ENCODE measurements at regions not wholly inside any gene's neighbourhood (a gene's known extent, or its start where the extent isn't known, plus 50 kb on each side); places are given as distances from the start of the nearest gene placed in this dataset.
"Not testable (repeated sequence)": the region's sequence is repeated elsewhere in the genome, so short reads cannot be mapped to it uniquely, and the experiment has no call there.

DNA sequence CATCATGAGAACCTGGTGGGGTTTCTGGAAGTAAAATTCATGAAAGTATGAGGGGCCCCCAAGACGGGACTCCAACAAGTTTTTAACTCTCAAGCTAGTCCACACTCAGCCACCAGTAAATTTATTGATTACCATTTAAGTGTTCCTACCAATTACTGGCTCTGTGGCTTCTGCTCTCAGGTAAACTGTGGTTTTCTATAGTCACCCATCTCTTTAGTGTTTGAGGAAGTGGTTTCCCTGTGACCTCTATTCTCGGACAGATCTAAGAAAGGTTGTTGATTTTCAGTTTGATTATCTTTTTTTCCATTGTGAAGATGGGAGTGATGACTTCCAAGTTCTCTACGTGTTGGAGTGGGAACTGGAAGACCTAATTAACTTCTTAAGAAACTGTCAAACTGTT is 869.6 kb downstream of the CDY1 start:
- DNase-seq (ENCODE audit: low spot score): not testable (repeated sequence)

DNA sequence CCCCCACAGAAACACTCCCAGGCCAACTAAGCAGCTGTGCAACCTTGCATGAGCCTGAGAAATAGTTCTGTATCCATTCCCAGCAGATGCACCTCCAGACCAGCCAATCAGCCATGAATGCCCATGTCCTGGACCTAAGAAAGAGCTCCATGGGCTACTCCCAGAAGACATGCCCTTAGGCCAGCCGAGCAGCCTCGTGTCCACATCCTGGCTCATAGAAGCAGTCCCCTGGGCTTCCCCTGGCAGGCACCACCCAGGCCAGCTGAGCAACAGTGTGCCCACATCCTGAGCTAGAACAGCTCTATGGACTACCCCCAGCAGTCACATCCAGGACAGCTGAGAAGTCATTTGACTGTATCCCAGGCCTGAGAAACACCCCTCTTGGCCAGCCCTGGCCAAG is 899.5 kb downstream of the CDY1 start:
- not testable (repeated sequence) for DNase-seq (ENCODE audit: low spot score)

DNA sequence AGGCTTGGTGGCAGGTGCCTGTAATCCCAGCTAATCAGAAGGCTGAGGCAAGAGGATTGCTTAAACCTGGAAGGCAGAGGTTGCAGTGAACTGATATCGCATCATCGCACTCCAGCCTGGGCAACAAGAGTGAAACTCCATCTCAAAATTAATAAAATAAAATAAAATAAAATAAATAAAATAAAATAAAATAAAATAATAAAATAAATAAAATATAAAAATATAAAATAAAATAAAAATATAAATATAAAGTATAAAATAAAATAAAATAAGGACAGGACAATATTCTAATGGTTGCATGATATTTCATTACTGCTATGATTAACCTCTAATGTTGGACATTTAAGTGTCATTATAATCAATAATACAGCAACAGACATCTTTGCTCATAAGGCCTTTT is 933.1 kb downstream of the CDY1 start:
- DNase-seq (ENCODE audit: low spot score): no peak

DNA sequence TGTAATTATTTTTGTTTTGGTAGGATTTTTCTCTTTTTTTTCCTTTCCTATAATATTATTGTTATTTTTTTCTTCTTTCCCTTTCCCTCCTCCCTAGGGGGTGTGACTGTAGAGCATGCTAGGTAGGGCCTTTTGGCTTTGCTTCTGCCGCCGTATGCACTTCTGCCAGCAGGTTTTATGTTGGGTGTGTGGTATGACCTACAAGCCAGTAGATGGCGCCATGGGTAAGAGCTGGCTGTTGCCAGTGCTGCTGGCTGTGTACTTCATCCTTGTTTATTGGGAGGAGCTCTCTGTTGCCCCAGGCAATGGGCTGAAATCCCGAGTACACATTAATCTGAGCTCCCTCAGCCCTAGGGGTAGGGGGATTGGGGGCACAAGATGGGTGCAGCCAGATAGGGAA is 941.1 kb downstream of the CDY1 start:
- DNase-seq (ENCODE audit: low spot score): peak; percentile 1
